Panc1 (cell line): ENCODE measurements at regions not wholly inside any gene's neighbourhood (a gene's known extent, or its start where the extent isn't known, plus 50 kb on each side); places are given as distances from the start of the nearest gene placed in this dataset.

Experiments used
- ATAC-seq: fragments of 200-7000 bp; cut with Tn5 transposase; 2 replicates; pipeline ENCODE4 v1.9.1; 2020; ENCODE audit warnings: mild to moderate bottlenecking, moderate library complexity
- BruUV-seq: library from RNA; stranded (reverse); fragments of 400-500 nt; replicated peaks from 2 replicates; lab custom pipeline; 2021; lab: Mats Ljungman, UMichigan
- CTCF ChIA-PET: fragments of 300-600 bp; sonication (Branson Sonifier 250); formaldehyde crosslinking; loops from one replicate; lab custom pipeline; 2022; ENCODE audit warnings: antibody characterized with exemption; lab: Charles Lee
- POLR2A ChIA-PET: fragments of 300-600 bp; sonication (Branson Sonifier 250); formaldehyde crosslinking; loops from one replicate; lab custom pipeline; 2022; ENCODE audit warnings: antibody characterized with exemption; lab: Charles Lee
- DNase-seq: peaks from one replicate; pipeline ENCODE4 v3.0.0-alpha.2; 2010; ENCODE audit warnings: low read depth, low spot score
- H3K27ac ChIP-seq: 2 replicates; pipeline ENCODE4 v1.5.1; 2011; ENCODE audit warnings: mild to moderate bottlenecking, low read length, inconsistent platforms
- H3K27me3 ChIP-seq: fragments of 200-500 bp; sonication (Bioruptor generic); 2 replicates; pipeline ENCODE4 v1.6.0; 2014; ENCODE audit warnings: low read length, inconsistent platforms; ENCODE audit not compliant: control insufficient read depth, insufficient read depth
- H3K36me3 ChIP-seq: fragments of 200-500 bp; sonication (Bioruptor generic); 2 replicates; pipeline ENCODE4 v1.5.1; 2014; ENCODE audit warnings: inconsistent platforms, mild to moderate bottlenecking, low read length, moderate library complexity; ENCODE audit not compliant: control insufficient read depth, insufficient read depth
- H3K4me1 ChIP-seq: 2 replicates; pipeline ENCODE4 v1.5.1; 2011; ENCODE audit warnings: inconsistent platforms, mild to moderate bottlenecking, low read length, moderate library complexity; ENCODE audit not compliant: control insufficient read depth, insufficient read depth
- H3K4me3 ChIP-seq, 2 experiments: 2 replicates each; pipeline ENCODE4 v1.5.1; 2011 to 2012; ENCODE audit warnings: low read depth in 2 of 2, low read length in 2 of 2, mild to moderate bottlenecking in 2 of 2, inconsistent platforms in 1 of 2, moderate library complexity in 1 of 2
- H3K9me3 ChIP-seq: fragments of 200-500 bp; sonication (Bioruptor generic); 2 replicates; pipeline ENCODE4 v1.5.1; 2014; ENCODE audit warnings: low read depth, mild to moderate bottlenecking, inconsistent platforms, low read length, moderate library complexity; ENCODE audit not compliant: control insufficient read depth, insufficient read depth
- CTCF ChIP-seq: fragments of 450-650 bp; IDR thresholded peaks from 2 replicates; pipeline ENCODE4 v1.5.1; 2017; ENCODE audit warnings: mild to moderate bottlenecking
- POLR2AphosphoS5 ChIP-seq: IDR thresholded peaks from 2 replicates; pipeline ENCODE4 v1.6.1; 2012; ENCODE audit warnings: mild to moderate bottlenecking, low read depth, low read length, moderate library complexity
- REST ChIP-seq, 2 experiments: IDR thresholded peaks; 2 replicates each; pipeline ENCODE4 v1.6.1; 2011 to 2012; ENCODE audit warnings: low read depth in 2 of 2, control low read depth in 1 of 2, low read length in 1 of 2, mild to moderate bottlenecking in 1 of 2, moderate library complexity in 1 of 2; ENCODE audit not compliant: insufficient read depth in 1 of 2
- SIN3A ChIP-seq: IDR thresholded peaks from 2 replicates; pipeline ENCODE4 v1.6.1; 2012; ENCODE audit warnings: low read depth, mild to moderate bottlenecking, low read length, moderate library complexity, borderline replicate concordance; ENCODE audit not compliant: insufficient read depth
- TCF7L2 ChIP-seq: IDR thresholded peaks from 2 replicates; pipeline ENCODE4 v1.6.1; 2011; ENCODE audit warnings: mild to moderate bottlenecking, low read depth, low read length, inconsistent platforms
- in situ Hi-C: cut with HindIII; loops from 2 replicates; pipeline ENCODE4 v1.10.0; 2016; ENCODE audit warnings: low sequenced_read_pairs, low pct_unique_long_range_greater_than_20kb
- intact Hi-C: fragments of 100-400 bp; cut with micrococcal nuclease; formaldehyde crosslinking; loops from one replicate; pipeline ENCODE4 v1.10.0; 2022; ENCODE audit not compliant: unreplicated experiment

GRCh38 chr12:127396734-127397133 is 870.2 kb upstream of the TMEM132C start:
- POLR2A ChIA-PET, result no interaction called here
- intact Hi-C loops, result no loop called here
- in situ Hi-C loops, result no loop called here

DNA sequence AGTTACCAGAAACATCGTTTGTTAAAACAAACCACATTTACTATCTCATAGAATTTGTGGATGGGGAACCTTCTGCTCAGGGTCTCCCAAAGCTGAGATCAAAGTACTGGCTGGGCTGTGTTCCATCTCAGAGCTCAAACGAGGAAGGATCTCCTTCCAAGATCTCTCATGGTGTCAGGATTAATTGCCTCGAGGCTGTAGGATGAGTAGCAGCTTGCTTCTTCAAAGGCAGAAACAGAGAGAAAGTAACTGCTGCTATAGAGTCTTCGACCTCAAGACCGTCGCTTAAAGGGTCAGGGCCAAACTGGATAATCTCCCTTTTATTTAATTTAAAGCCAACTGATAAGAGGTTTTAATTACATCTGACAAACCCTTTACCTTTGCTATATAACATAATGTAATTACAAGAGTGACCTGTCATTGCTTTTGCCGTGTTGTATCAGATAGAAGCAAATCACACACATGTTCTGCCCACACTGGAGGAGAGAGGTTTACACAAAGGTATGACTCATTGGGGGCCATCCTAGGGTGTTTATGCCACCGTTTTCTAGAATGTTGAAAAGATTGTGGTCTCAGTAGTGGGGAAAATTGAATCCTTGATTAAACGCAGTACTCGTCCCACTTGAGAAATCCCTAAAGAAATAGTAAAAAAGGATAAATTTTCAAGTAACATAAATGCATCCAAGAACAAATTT is 868.8 kb upstream of the TMEM132C start:
- POLR2A ChIA-PET, result no interaction called here
- ATAC-seq, result no peak
- H3K36me3 ChIP-seq, result no peaks in the 10 kb centered on the region
- intact Hi-C loops (no loop called here), in situ Hi-C loops (no loop called here)
- H3K4me3 ChIP-seq, result no peak overlapping the region
- DNase-seq, result no peak
- CTCF ChIA-PET, result interaction anchor here (0.6 kb wide), 1 partner anchor 485 kb away, joined by 3 read pairs; no protein-coding TSS in a partner anchor
- H3K27me3 ChIP-seq, result no peaks in the 10 kb centered on the region
- no TSS peak for BruUV-seq
- H3K9me3 ChIP-seq, result no peaks in the 10 kb centered on the region
- no peak overlapping the region for H3K27ac ChIP-seq
- no peaks in the 10 kb centered on the region for H3K4me1 ChIP-seq
- TF ChIP-seq TCF7L2 (no peak), SIN3A (no peak), POLR2AphosphoS5 (no peak), CTCF (no peak), REST (IDR thresholded peaks at IDR 0.05; ENCODE audit: insufficient read depth in 1 of 2, low read depth in 2 of 2, low read length in 1 of 2) (no peak)

More at GRCh38 chr12:127396734-127397133, 870.2 kb upstream of the TMEM132C start:
- H3K4me3 ChIP-seq, result no peak overlapping the region
- CTCF ChIA-PET, result no interaction called here
- ATAC-seq (no peak), DNase-seq (no peak)
- no peaks in the 10 kb centered on the region for H3K36me3 ChIP-seq
- BruUV-seq, result no TSS peak
- H3K27me3 ChIP-seq, result no peaks in the 10 kb centered on the region
- no peaks in the 10 kb centered on the region for H3K9me3 ChIP-seq
- no peak for TF ChIP-seq REST (IDR thresholded peaks at IDR 0.05; ENCODE audit: insufficient read depth in 1 of 2, low read depth in 2 of 2, low read length in 1 of 2)
- TF ChIP-seq TCF7L2, result no peak
- no peak for TF ChIP-seq SIN3A
- no peak for TF ChIP-seq POLR2AphosphoS5
- no peak for TF ChIP-seq CTCF
- no peak overlapping the region for H3K27ac ChIP-seq
- H3K4me1 ChIP-seq, result no peaks in the 10 kb centered on the region
